GM12872 (cell line): ENCODE measurements at regions not wholly inside any gene's neighbourhood (a gene's known extent, or its start where the extent isn't known, plus 50 kb on each side); places are given as distances from the start of the nearest gene placed in this dataset.

Experiments
- TF ChIP-seq, protein P1 (sequence below): IDR thresholded peaks from 3 replicates; pipeline ENCODE4 v1.5.1; 2011; ENCODE audit warnings: low read depth, mild to moderate bottlenecking, low read length, moderate library complexity; ENCODE audit not compliant: insufficient read depth

DNA sequence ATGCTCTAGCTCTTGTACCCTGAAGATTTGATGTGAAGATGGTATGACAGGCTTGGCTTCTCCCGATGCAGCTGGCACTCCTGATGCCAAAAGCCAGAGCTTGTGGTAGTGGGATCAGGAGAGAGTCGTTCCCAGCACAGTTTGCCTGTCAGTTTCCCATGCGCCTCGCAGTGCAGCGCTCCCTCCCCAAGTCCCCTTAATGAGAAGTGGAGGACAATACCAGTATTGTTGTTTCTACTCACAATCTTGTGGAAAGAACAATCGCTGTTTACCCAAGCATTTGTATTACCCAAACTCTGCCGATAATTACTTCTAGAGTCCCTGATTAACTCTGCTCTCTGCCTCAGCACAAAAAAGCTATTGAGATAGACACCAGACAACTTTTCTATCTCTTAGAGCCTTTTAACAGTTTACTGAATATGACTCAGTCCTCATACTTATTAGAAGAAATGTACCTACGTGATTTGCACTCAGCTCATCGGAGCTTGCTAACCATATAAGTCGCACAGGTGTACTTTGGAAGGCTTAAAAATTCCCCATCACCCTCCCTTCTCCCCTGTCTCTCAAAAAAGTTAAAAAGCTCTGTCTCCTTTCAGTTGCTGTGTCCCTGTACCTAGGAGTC, 283.2 kb upstream of the TMEM161B start:
- TF ChIP-seq, protein P1, sequence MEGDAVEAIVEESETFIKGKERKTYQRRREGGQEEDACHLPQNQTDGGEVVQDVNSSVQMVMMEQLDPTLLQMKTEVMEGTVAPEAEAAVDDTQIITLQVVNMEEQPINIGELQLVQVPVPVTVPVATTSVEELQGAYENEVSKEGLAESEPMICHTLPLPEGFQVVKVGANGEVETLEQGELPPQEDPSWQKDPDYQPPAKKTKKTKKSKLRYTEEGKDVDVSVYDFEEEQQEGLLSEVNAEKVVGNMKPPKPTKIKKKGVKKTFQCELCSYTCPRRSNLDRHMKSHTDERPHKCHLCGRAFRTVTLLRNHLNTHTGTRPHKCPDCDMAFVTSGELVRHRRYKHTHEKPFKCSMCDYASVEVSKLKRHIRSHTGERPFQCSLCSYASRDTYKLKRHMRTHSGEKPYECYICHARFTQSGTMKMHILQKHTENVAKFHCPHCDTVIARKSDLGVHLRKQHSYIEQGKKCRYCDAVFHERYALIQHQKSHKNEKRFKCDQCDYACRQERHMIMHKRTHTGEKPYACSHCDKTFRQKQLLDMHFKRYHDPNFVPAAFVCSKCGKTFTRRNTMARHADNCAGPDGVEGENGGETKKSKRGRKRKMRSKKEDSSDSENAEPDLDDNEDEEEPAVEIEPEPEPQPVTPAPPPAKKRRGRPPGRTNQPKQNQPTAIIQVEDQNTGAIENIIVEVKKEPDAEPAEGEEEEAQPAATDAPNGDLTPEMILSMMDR, result no peak

DNA sequence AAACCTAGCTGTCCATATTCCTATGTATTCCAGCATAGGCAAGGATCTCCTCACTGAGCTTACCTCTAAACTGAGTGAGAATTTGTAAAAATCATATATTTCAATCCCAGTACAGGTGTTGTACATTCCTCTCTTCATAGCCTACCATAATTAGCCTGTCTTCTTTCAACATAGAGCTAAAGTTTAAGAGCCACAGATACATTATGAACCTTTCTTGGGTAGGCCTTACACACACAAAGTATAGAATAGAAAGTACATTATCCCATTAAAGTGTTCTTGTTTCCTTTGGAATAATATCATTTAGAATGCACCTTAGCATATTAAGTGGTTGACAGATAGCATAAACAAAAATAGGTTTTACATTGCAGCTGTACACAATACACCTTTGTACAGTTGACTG, 282.1 kb upstream of the TMEM161B start:
- TF ChIP-seq, protein P1, result no peak

DNA sequence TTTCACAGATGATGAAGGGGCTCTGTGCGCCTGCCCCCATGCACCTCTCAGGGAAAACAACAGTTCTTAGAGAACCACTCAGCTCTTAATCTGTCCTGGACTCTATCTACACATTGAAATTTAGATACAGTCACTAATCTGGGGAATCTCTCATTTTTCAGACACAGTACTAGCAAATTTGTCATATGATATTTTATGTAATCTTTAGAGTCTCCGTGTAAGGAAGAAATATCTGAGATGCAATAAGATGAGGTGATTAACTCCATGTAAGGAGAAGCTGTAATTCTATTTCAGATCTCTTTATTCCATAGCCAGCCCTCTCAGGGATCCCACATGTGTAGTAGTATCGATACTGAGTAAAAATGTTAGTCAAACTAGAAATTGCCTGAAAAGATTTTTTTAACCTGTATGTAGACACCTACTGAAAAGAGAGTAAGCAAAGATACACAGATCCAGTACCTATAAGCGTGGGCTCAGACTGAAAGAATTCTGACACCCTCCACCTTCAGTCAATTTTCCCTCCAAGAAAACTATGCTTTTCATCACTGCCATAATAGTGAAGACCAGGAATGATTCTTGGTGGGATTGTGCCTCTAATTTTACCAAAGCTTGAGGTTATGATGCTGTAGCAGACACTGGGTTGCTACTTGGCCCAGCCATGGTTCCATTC, 279.6 kb upstream of the TMEM161B start:
- TF ChIP-seq, protein P1, result no peak

DNA sequence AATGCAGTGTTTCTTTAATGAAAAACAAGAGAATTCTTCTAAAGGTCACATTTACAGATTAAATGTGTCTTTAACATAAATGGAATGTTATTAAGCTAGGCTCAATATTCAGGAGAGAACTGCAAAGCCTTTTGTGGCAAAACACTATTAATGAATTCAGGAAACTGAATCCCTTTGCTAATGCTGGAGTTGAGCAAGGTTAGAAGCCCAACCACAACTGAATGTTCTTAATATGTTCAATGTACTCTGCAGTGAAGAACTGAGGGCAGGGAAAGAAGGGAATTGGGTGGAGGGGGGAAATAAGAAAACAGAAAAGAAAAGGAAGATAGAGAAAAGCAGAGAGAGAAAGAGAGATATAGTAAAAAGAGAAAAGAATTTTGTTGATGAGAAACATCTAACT, 276.7 kb upstream of the TMEM161B start:
- TF ChIP-seq, protein P1, result no peak

DNA sequence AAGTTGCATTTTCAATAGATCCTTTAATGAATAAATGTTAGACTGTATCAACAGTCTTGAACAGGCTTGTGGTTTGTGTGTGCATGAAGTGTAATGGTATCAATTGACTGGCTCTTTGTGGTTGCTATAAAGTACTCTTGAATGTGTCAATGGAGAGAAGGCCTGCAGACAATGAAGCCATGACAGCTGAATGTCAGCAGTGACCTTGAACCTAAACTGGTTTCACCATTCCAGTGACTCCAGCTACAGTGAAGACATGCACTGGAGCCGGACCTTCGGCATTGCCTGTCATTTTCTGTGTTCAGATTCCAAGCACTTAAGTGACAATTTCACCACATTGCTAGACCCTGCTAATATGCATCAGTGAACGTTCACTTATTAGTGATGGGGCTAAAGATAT, 276.0 kb upstream of the TMEM161B start:
- TF ChIP-seq, protein P1, result no peak

DNA sequence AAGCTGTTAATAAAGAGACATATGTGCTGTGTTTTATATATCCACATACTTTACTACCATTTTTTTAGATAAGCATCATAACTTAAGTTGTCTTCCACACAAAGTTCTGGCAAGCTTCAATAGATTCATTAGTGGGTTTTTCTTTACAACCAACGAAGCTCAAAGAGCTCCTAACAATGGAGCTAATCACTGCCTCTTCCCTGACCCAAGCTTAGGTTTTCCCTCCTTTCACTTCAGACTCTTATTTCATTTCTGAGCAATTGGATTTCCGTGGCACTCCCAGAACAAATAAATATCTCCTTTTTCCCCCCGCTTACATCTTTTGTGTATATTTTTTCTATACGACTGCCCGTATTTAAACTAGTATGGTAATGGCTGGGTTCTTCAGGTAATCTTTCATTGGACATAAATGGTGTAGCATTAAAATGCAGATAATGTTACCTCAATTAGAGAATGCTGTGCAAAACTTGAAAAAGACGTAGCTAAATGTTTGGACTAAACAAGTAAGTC, 275.5 kb upstream of the TMEM161B start:
- TF ChIP-seq, protein P1, result no peak

DNA sequence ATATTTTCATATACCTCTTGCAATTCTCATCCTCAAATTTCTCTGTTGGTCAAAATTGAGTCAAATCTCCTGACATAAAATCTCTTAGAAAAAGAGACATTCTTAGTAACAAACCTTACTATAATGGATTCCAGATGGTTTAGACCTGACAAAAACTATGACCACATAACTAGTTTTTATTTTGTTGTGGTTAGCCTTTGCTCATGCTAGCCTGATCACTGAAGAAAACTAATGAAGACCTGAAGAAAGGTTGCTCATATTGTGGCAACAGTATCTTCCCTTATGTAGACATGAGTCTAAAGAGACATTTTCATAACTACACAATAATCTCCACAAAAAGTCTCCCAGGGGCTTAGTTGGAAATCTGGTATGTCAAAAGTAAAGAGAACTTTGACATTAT, 274.1 kb upstream of the TMEM161B start:
- TF ChIP-seq, protein P1, result no peak
